Keratinocyte (primary cell): ENCODE measurements at regions not wholly inside any gene's neighbourhood (a gene's known extent, or its start where the extent isn't known, plus 50 kb on each side); places are given as distances from the start of the nearest gene placed in this dataset.

Source experiments
- DNase-seq: peaks from one replicate; pipeline ENCODE4 v3.0.0-alpha.2; 2011; ENCODE audit warnings: low read depth, missing footprints, low spot score
- FAIRE-seq: peaks from 2 replicates; lab custom pipeline; 2011; peaks lifted over from hg19 to GRCh38; lab: Jason Lieb, UNC
- H2AFZ ChIP-seq: 2 replicates; pipeline ENCODE4 v1.6.0; 2012; ENCODE audit warnings: low read length, control low read depth, inconsistent platforms; ENCODE audit not compliant: control insufficient read depth
- H3K27ac ChIP-seq: 2 replicates; pipeline ENCODE4 v1.5.1; 2011; ENCODE audit warnings: low read length; ENCODE audit not compliant: control insufficient read depth, insufficient read depth
- H3K27me3 ChIP-seq: 3 replicates; pipeline ENCODE4 v1.6.0; 2011; ENCODE audit warnings: low read length; ENCODE audit not compliant: control insufficient read depth, insufficient read depth; ENCODE audit errors: extremely low read depth
- H3K36me3 ChIP-seq, 2 experiments: 2 replicates in 1 of 2; 3 replicates in 1 of 2; pipeline ENCODE4 v1.5.1; 2011; ENCODE audit warnings: low read length in 2 of 2, mild to moderate bottlenecking in 1 of 2; ENCODE audit not compliant: control insufficient read depth in 2 of 2, insufficient read depth in 2 of 2; ENCODE audit errors: extremely low read depth in 1 of 2
- H3K4me1 ChIP-seq: 3 replicates; pipeline ENCODE4 v1.5.1; 2011; ENCODE audit warnings: low read length; ENCODE audit not compliant: control insufficient read depth, insufficient read depth; ENCODE audit errors: extremely low read depth
- H3K4me2 ChIP-seq: 3 replicates; pipeline ENCODE4 v1.6.0; 2011; ENCODE audit warnings: low read depth, low read length; ENCODE audit not compliant: control insufficient read depth, insufficient read depth; ENCODE audit errors: extremely low read depth
- H3K4me3 ChIP-seq, 3 experiments: fragments of 200-600 bp in 1 of 3; sonication (generic) in 1 of 3; 2 replicates in 2 of 3; 3 replicates in 1 of 3; pipeline ENCODE4 v1.5.1; 2011 to 2016; ENCODE audit warnings: low read length in 3 of 3, mild to moderate bottlenecking in 3 of 3, control low read depth in 2 of 3, inconsistent platforms in 1 of 3, low read depth in 1 of 3, mixed read lengths in 1 of 3, mixed run types in 1 of 3, moderate library complexity in 1 of 3; ENCODE audit not compliant: control insufficient read depth in 2 of 3, insufficient read depth in 2 of 3; ENCODE audit errors: extremely low read depth in 1 of 3
- H3K79me2 ChIP-seq: 2 replicates; pipeline ENCODE4 v1.6.0; 2012; ENCODE audit warnings: low read length; ENCODE audit not compliant: control insufficient read depth, insufficient read depth
- H3K9ac ChIP-seq: 3 replicates; pipeline ENCODE4 v1.6.0; 2011; ENCODE audit warnings: low read length; ENCODE audit not compliant: control insufficient read depth, insufficient read depth; ENCODE audit errors: extremely low read depth
- H3K9me1 ChIP-seq: 3 replicates; pipeline ENCODE4 v1.6.0; 2011; ENCODE audit warnings: low read length; ENCODE audit not compliant: control insufficient read depth, insufficient read depth; ENCODE audit errors: extremely low read depth
- H3K9me3 ChIP-seq: 2 replicates; pipeline ENCODE4 v1.5.1; 2012; ENCODE audit warnings: low read depth, low read length; ENCODE audit not compliant: control insufficient read depth
- H4K20me1 ChIP-seq: 3 replicates; pipeline ENCODE4 v1.6.0; 2011; ENCODE audit warnings: low read length; ENCODE audit not compliant: control insufficient read depth, insufficient read depth; ENCODE audit errors: extremely low read depth
- EZH2 ChIP-seq: IDR thresholded peaks from one replicate; pipeline ENCODE4 v1.6.1; 2012; ENCODE audit warnings: inconsistent platforms, mild to moderate bottlenecking, low read length, moderate library complexity
- dilution Hi-C: fragments of 300-500 bp; cut with MboI; formaldehyde crosslinking; loops from one replicate; pipeline ENCODE4 v1.7.0; 2020; ENCODE audit warnings: low sequenced_read_pairs; ENCODE audit not compliant: extremely low pct_ligation_motif_present
- TF ChIP-seq, protein P1 (sequence below), 3 experiments: IDR thresholded peaks in 1 of 3; conservative IDR thresholded peaks in 1 of 3; optimal IDR thresholded peaks in 1 of 3; 2 replicates in 2 of 3; 3 replicates in 1 of 3; pipeline versions ENCODE3 to v1.5.1; 2011; ENCODE audit warnings: low read length in 3 of 3, mild to moderate bottlenecking in 3 of 3, moderate library complexity in 2 of 3, control low read depth in 1 of 3, inconsistent platforms in 1 of 3; ENCODE audit not compliant: insufficient read depth in 2 of 3; ENCODE audit errors: extremely low read depth in 1 of 3

DNA sequence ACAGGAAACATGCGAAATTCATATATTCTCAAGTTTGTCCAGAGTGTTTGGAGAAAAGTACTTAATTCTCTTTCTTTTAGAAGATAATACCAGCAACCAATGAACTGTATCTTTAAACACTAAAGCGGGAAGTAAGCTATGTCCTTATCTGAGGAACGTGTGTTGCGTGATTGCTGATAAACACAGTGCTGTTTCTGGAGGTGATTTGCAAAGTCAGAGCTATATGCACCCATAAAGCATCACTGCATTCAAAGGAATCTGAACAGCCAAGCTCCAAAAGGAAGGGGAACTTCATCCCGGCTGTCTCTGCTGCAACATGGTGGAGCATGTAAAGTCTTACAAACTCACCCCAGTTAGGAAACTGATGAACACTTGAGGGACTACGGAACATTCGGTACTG, 271.7 kb upstream of the FN1 start:
- Histone ChIP-seq H3K4me2 (no peak overlapping the region), H3K9me1 (no peaks in the 10 kb centered on the region), H3K27ac (no peak overlapping the region), H4K20me1 (no peaks in the 10 kb centered on the region), H3K4me1 (peaks cover 12% of the 10 kb centered on the region), H3K9me3 (no peaks in the 10 kb centered on the region), H3K4me3 (no peak overlapping the region), H3K27me3 (no peaks in the 10 kb centered on the region), H3K36me3 (no peaks in the 10 kb centered on the region), H3K79me2 (no peaks in the 10 kb centered on the region), H2AFZ (no peak overlapping the region), H3K9ac (no peak overlapping the region)
- no peak for FAIRE-seq
- no peak for TF ChIP-seq EZH2
- TF ChIP-seq, protein P1, sequence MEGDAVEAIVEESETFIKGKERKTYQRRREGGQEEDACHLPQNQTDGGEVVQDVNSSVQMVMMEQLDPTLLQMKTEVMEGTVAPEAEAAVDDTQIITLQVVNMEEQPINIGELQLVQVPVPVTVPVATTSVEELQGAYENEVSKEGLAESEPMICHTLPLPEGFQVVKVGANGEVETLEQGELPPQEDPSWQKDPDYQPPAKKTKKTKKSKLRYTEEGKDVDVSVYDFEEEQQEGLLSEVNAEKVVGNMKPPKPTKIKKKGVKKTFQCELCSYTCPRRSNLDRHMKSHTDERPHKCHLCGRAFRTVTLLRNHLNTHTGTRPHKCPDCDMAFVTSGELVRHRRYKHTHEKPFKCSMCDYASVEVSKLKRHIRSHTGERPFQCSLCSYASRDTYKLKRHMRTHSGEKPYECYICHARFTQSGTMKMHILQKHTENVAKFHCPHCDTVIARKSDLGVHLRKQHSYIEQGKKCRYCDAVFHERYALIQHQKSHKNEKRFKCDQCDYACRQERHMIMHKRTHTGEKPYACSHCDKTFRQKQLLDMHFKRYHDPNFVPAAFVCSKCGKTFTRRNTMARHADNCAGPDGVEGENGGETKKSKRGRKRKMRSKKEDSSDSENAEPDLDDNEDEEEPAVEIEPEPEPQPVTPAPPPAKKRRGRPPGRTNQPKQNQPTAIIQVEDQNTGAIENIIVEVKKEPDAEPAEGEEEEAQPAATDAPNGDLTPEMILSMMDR (optimal IDR thresholded peaks at IDR 0.05 in 1 of 3, IDR thresholded peaks at IDR 0.05 in 1 of 3, conservative IDR thresholded peaks at IDR 0.05 in 1 of 3; ENCODE audit: extremely low read depth in 1 of 3, insufficient read depth in 2 of 3, low read length in 3 of 3) = no peak
- dilution Hi-C loops = no loop called here
- DNase-seq = no peak

DNA sequence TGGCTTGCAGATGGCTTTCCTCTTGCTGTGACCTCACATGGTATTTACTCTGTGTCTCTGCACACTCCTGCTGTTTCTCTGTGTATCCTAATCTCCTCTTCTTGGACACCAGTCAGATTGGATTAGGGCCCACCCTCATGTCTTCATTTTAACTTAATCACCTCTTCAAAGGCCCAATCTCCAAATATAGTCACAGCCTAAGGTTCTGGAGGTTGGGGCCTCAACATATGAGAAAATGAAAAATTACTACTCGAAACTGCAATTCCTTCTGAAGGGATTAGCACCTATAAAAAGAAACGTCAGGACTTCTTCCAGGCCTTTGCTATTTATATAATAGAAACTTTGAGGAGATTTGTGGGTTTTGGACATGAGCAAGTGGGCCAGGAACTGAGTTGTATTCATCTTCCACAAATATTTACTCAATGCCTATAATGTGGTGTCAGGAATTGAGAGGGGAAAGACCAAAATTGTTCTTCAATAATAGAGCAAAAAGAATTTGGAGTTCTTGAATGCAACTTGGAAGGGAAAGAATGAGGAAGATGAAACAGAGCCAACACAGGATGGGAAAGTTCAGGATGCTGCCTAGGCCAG, 270.0 kb upstream of the FN1 start:
- DNase-seq = no peak
- Histone ChIP-seq H2AFZ (no peak overlapping the region), H3K9me3 (no peaks in the 10 kb centered on the region), H3K9me1 (no peaks in the 10 kb centered on the region), H3K4me1 (peaks cover under 1% of the 10 kb centered on the region), H3K4me2 (no peak overlapping the region), H3K9ac (no peak overlapping the region), H3K27ac (no peak overlapping the region), H4K20me1 (no peaks in the 10 kb centered on the region), H3K4me3 (no peak overlapping the region), H3K27me3 (no peaks in the 10 kb centered on the region), H3K36me3 (no peaks in the 10 kb centered on the region), H3K79me2 (no peaks in the 10 kb centered on the region)
- TF ChIP-seq, protein P1 (optimal IDR thresholded peaks at IDR 0.05 in 1 of 3, IDR thresholded peaks at IDR 0.05 in 1 of 3, conservative IDR thresholded peaks at IDR 0.05 in 1 of 3; ENCODE audit: extremely low read depth in 1 of 3, insufficient read depth in 2 of 3, low read length in 3 of 3) = no peak
- no peak for TF ChIP-seq EZH2
- dilution Hi-C loops = no loop called here
- no peak for FAIRE-seq
